Nephron (organoid): ENCODE measurements at regions not wholly inside any gene's neighbourhood (a gene's known extent, or its start where the extent isn't known, plus 50 kb on each side); places are given as distances from the start of the nearest gene placed in this dataset.
"Not testable (repeated sequence)": the region's sequence is repeated elsewhere in the genome, so short reads cannot be mapped to it uniquely, and the experiment has no call there.

ENCODE experiments used
- H3K27ac Mint-ChIP-seq, 3 experiments: 2 replicates each; pipeline ENCODE4 v1.8.0; 2020; ENCODE audit warnings: mixed read lengths in 3 of 3, mild to moderate bottlenecking in 2 of 3, moderate library complexity in 1 of 3
- H3K27me3 Mint-ChIP-seq: 2 replicates; pipeline ENCODE4 v1.8.0; 2021; ENCODE audit warnings: low read depth, mild to moderate bottlenecking, moderate library complexity, mixed read lengths
- H3K36me3 Mint-ChIP-seq: 2 replicates; pipeline ENCODE4 v1.8.0; 2020; ENCODE audit warnings: low read depth, mixed read lengths
- H3K4me1 Mint-ChIP-seq: 2 replicates; pipeline ENCODE4 v1.8.0; 2020; ENCODE audit warnings: mixed read lengths
- H3K4me3 Mint-ChIP-seq, 3 experiments: 2 replicates each; pipeline ENCODE4 v1.8.0; 2020; ENCODE audit warnings: mild to moderate bottlenecking in 3 of 3, mixed read lengths in 3 of 3, moderate library complexity in 2 of 3
- H3K9me3 Mint-ChIP-seq: 2 replicates; pipeline ENCODE4 v1.8.0; 2020; ENCODE audit warnings: mixed read lengths
- TF ChIP-seq, protein P1 (sequence below), 3 experiments: fragments of 200-600 bp; sonication (generic); IDR thresholded peaks; one replicate each; pipeline ENCODE4 v1.5.0; 2021; ENCODE audit warnings: antibody characterized with exemption in 3 of 3; ENCODE audit not compliant: unreplicated experiment in 3 of 3

DNA sequence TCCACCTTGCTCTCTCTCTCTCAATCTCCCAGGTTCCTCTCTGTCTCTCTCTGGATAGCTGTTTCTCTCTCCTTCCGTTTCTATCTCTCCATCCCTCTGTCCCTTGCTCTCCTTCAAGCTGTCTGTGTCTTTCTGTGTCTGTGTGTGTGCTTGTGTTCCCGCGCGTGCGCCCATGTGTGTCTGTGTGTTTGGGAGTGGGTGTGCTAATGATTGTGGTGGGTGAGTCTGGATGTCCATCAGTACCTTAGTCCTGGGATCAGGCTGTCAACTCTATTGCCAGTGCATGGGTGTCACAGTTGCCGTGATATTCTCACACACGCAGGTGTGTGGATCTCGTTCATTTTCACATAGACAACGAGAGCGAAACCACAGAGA, 1380.6 kb upstream of the DEFB115 start:
- H3K27me3 Mint-ChIP-seq, result peaks cover 4% of the 10 kb centered on the region

DNA sequence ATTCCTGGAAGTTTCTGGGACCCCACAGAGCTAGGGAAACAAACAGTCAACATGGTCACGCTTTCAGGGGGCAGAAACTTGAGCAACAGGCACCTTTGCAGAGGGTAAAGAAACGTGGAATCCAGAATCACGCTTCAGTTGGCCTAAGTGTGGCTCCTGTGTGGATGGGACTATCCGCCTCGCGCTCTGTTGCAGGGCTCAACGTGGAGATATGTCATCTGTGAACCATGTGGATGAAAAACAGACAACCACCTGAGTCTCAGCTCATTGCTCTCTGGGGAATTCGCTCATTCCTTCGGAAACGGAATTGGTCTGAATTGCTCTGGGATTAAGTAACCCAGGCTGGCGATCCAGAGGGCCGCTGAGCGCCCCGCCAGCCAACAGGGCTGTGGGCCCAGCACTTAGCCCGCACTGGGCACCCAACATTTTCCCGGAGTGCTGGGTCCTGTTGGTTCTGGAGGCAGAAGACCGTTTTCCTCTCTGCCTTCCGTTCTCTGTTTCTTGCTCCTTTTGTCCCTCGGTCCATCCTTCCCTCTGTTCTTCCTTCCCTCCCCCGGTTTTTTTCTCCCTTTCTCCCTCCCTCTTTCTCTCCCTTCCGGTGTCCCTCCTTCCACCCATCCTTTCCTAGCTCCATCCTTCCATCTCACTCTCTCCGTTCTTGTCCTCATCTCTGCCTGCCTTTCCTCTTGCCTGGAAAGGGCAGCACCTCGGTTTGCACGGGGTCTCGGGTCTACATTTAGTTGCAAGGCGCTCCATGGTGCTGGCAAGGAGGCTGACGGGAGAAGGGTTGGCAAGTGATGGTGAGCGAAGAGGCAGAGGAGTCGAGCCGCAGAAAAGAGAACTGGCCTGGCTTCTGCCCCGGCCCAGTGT, 1379.8 kb upstream of the DEFB115 start:
- H3K36me3 Mint-ChIP-seq, result peaks cover 23% of the 10 kb centered on the region
- not testable (repeated sequence) for H3K27ac Mint-ChIP-seq, H3K4me3 Mint-ChIP-seq, H3K4me1 Mint-ChIP-seq, H3K27me3 Mint-ChIP-seq
- H3K9me3 Mint-ChIP-seq, result peaks cover 62% of the 10 kb centered on the region

More for the DNA sequence above, 1380.6 kb upstream of the DEFB115 start:
- Mint-ChIP-seq H3K9me3 (peaks cover 57% of the 10 kb centered on the region), H3K27ac (no peak overlapping the region), H3K4me1 (no peaks in the 10 kb centered on the region), H3K36me3 (peaks cover 21% of the 10 kb centered on the region), H3K4me3 (no peak overlapping the region)
- TF ChIP-seq, protein P1, sequence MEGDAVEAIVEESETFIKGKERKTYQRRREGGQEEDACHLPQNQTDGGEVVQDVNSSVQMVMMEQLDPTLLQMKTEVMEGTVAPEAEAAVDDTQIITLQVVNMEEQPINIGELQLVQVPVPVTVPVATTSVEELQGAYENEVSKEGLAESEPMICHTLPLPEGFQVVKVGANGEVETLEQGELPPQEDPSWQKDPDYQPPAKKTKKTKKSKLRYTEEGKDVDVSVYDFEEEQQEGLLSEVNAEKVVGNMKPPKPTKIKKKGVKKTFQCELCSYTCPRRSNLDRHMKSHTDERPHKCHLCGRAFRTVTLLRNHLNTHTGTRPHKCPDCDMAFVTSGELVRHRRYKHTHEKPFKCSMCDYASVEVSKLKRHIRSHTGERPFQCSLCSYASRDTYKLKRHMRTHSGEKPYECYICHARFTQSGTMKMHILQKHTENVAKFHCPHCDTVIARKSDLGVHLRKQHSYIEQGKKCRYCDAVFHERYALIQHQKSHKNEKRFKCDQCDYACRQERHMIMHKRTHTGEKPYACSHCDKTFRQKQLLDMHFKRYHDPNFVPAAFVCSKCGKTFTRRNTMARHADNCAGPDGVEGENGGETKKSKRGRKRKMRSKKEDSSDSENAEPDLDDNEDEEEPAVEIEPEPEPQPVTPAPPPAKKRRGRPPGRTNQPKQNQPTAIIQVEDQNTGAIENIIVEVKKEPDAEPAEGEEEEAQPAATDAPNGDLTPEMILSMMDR (IDR thresholded peaks at IDR 0.05; ENCODE audit: unreplicated experiment in 3 of 3), result no peak

DNA sequence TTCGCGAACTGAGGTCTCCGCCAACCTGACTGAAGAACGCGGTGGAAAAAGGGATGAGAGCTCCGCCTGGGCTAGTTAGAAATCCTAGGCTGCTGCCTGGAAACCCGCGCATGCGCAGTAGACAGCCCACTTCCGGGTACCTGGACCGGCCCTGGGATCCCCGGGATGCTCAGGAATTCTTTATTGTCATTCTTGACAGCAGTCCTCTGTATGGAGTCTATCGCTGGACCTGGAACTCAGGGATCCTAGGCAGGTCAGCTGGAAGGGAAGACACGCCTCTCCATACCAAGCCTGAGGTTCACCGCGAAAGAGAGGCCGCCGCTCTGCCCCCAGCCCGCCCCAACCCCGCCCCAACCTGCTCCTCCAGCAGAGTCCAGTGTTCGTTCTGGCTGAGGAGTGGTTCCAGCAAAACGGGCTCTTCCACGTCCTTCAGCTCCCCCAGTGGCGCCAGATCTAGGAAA, 1379.2 kb upstream of the DEFB115 start:
- Mint-ChIP-seq H3K27ac (no peak overlapping the region), H3K36me3 (peaks cover 17% of the 10 kb centered on the region), H3K27me3 (peaks cover 4% of the 10 kb centered on the region), H3K4me3 (no peak overlapping the region), H3K4me1 (no peaks in the 10 kb centered on the region), H3K9me3 (peaks cover 56% of the 10 kb centered on the region)
- TF ChIP-seq, protein P1 (IDR thresholded peaks at IDR 0.05; ENCODE audit: unreplicated experiment in 3 of 3), result no peak

DNA sequence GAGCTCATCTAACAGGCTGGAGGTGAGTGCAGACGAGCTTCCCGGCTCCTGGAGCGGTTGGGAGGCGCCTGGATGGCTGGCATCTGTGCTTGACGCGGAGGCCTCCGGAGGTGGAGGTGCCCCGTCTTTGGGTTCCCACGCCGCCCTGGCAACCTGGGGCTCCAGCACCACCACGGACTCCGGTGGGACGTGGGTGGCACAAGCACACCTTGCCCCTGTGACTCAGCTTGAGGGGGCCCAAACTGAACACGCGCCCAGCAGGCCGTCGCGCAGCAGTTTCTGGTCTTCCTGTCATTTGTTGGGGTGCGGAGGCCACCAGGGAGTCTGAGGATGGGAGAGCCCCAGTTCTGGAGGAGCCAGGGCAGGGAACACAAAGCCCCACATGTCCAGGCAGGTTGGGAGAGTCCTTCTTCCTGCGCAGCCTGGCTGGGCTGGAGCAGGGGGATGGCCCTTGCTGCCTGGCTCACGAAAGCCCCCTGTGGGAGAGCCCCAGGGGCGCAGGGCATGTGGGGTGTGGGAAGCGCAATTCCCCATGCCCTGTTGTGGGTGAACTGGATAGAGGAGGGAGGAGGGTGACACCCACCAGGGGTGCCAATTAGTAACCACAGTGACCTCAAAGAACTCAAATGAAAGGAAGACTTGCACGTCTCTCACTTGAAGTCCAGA, 1378.6 kb upstream of the DEFB115 start:
- TF ChIP-seq, protein P1 (IDR thresholded peaks at IDR 0.05; ENCODE audit: unreplicated experiment in 3 of 3), result no peak
- Mint-ChIP-seq H3K27me3 (peaks cover 4% of the 10 kb centered on the region), H3K27ac (no peak overlapping the region), H3K36me3 (peaks cover 17% of the 10 kb centered on the region), H3K4me3 (no peak overlapping the region), H3K9me3 (peaks cover 59% of the 10 kb centered on the region), H3K4me1 (no peaks in the 10 kb centered on the region)

DNA sequence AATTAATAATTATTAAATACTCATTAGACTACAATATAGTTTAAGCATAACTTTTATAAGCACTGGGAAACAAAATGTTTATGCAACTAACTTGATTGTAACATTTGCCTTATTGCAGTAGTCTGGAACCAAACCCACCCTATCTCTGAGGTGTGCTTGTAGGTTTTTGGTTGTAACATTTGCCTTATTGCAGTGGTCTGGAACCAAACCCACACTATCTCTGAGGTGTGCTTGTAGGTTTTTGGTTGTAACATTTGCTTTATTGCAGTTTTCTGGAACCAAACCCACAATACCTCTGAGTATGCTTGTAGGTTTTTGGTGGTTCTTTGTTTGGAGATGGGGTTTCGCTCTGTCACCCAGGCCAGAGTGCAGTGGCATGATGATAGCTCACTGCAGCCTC, 1376.4 kb upstream of the DEFB115 start:
- not testable (repeated sequence) for H3K4me1 Mint-ChIP-seq, H3K4me3 Mint-ChIP-seq, H3K27me3 Mint-ChIP-seq, H3K27ac Mint-ChIP-seq
- peaks cover 12% of the 10 kb centered on the region for H3K36me3 Mint-ChIP-seq
- H3K9me3 Mint-ChIP-seq, result peaks cover 59% of the 10 kb centered on the region

DNA sequence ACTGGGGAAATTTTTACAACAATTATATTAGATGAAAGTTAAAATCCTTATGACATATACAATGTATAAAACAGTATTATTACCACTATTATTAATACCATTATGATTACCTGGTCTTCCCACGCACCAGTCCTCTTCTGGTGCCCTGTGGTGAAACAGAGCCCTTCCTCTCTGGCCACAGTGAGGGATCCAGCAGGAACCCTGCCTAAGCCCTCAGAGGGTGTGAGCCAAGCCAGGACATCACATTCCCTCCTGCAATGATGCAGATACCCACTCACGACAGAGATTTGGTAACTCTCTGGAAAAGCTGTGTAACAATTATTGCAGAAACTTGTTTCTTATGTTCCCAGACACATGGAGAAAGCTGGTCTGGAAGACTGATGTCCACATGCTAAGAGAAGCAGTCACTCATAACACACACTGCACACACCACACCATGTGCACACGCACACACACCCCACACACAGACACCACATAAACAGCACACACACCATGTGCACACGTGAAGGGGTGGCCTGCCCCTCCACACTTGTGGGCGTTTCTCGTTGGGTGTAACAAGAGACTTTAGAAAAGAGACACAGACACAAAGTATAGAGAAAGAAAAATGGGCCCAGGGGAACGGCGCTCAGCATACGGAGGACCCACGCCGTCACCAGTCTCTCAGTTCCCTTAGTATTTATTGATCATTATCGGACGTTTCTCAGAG, 1373.8 kb upstream of the DEFB115 start:
- not testable (repeated sequence) for H3K36me3 Mint-ChIP-seq, H3K4me3 Mint-ChIP-seq, H3K27me3 Mint-ChIP-seq, H3K4me1 Mint-ChIP-seq, H3K27ac Mint-ChIP-seq
- H3K9me3 Mint-ChIP-seq, result peaks cover 60% of the 10 kb centered on the region

DNA sequence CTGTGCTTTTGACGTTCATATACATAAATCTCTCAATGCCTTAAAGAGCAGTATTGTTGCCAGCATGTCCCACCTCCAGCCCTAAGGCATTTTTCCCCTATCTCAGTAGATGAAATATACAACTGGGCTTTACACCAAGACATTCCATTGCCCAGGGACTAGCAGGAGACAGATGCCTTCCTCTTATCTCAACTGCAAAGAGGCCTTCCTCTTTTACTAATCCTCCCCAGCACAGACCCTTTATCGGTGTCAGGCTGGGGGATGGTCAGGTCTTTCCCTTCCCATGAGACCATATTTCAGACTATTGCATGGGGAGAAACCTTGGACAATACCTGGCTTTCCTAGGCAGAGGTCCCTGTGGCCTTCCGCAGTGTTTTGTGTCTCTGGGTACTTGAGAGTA, 1373.1 kb upstream of the DEFB115 start:
- not testable (repeated sequence) for H3K27ac Mint-ChIP-seq, H3K4me3 Mint-ChIP-seq, H3K27me3 Mint-ChIP-seq, H3K36me3 Mint-ChIP-seq, H3K4me1 Mint-ChIP-seq
- peaks cover 57% of the 10 kb centered on the region for H3K9me3 Mint-ChIP-seq

DNA sequence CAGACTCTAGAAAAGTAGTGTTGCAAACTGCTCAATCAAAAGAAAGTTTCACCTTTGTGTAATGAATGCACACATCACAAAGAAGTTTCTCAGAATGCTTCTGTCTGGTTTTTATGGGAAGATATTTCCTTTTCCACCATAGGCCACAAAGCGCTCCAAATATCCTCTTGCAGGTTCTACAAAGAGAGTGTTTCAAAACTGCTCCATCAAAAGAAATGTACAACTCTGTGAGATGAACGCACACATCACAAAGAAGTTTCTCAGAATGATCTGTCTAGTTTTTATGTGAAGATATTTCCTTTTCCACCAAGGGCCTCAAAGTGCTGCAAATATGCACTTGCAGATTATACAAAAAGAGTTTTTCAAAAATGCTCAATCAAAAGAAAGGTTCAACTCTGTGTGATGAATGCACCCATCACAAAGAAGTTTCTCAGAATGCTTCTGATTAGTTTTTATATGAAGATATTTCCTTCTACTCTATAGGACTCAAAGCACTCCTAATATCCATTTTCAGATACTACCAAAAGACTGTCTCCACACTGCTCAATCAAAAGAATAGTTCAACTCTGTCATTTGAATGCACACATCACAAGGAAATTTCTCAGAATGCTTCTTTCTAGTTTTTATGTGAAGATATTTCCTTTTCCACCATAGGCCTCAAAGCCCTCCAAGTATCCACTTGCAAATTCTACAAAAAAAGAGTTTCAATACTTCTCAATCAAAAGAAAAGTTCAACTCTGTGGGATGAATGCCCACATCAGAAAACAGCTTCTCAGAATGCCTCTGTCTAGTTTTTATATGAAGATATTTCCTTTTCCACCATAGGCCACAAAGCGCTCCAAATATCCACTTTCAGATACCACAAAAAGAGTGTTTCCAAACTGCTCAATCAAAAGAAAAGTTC, 1371.9 kb upstream of the DEFB115 start:
- not testable (repeated sequence) for H3K36me3 Mint-ChIP-seq, H3K27ac Mint-ChIP-seq, H3K4me3 Mint-ChIP-seq, H3K27me3 Mint-ChIP-seq, H3K4me1 Mint-ChIP-seq
- H3K9me3 Mint-ChIP-seq, result peaks cover 51% of the 10 kb centered on the region

DNA sequence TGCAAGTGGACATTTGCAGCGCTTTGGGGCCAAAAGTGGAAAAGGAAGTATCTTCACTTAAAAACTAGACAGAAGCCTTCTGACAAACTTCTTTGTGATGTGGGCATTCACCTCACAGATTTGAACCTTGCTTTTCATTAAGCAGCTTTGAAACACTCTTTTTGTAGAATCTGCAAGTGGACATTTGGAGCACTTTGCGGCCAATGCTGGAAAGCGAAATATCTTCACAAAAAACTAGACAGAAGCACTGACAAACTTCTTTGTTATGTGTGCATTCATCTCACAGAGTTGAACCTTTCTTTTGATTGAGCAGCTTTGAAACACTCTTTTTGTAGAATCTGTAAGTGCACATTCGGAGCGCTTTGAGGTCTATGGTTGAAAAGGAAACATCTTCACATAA, 1365.9 kb upstream of the DEFB115 start:
- not testable (repeated sequence) for H3K4me1 Mint-ChIP-seq

More for the DNA sequence above, 1365.9 kb upstream of the DEFB115 start:
- H3K27me3 Mint-ChIP-seq, H3K4me3 Mint-ChIP-seq, H3K27ac Mint-ChIP-seq, H3K36me3 Mint-ChIP-seq: not testable (repeated sequence)
- peaks cover 21% of the 10 kb centered on the region for H3K9me3 Mint-ChIP-seq
